WTC11 (cell line): ENCODE measurements at regions not wholly inside any gene's neighbourhood (a gene's known extent, or its start where the extent isn't known, plus 50 kb on each side); places are given as distances from the start of the nearest gene placed in this dataset.

Experiments
- ATAC-seq: fragments of 200-7000 bp; cut with Tn5 transposase; 2 replicates; pipeline ENCODE4 v1.10.0; 2021; ENCODE audit warnings: mild to moderate bottlenecking, moderate library complexity
- CTCF ChIA-PET: fragments of 300-600 bp; sonication (Branson Sonifier 250); formaldehyde crosslinking; loops from one replicate; lab custom pipeline; 2021; ENCODE audit warnings: antibody characterized with exemption; lab: Charles Lee
- POLR2A ChIA-PET: fragments of 350-600 bp; sonication (Branson Sonifier 250); formaldehyde crosslinking; loops from one replicate; lab custom pipeline; 2021; ENCODE audit warnings: antibody characterized with exemption; lab: Charles Lee
- DNase-seq: peaks from one replicate; pipeline ENCODE4 v3.0.0; 2021; ENCODE audit warnings: low spot score
- H3K27ac Mint-ChIP-seq: 2 replicates; pipeline ENCODE4 v1.8.0; 2021; ENCODE audit warnings: mixed read lengths
- H3K27me3 Mint-ChIP-seq: 2 replicates; pipeline ENCODE4 v1.8.0; 2021; ENCODE audit warnings: low read depth, mild to moderate bottlenecking, moderate library complexity, mixed read lengths
- H3K36me3 Mint-ChIP-seq: 2 replicates; pipeline ENCODE4 v1.8.0; 2021; ENCODE audit warnings: mixed read lengths
- H3K4me1 Mint-ChIP-seq: 2 replicates; pipeline ENCODE4 v1.8.0; 2022; ENCODE audit warnings: mixed read lengths
- H3K4me3 Mint-ChIP-seq: 2 replicates; pipeline ENCODE4 v1.8.0; 2021; ENCODE audit warnings: mild to moderate bottlenecking, moderate library complexity, mixed read lengths
- H3K9me3 Mint-ChIP-seq: 2 replicates; pipeline ENCODE4 v1.8.0; 2021; ENCODE audit warnings: mixed read lengths
- ATF1 ChIP-seq: sonication (generic); formaldehyde crosslinking; IDR thresholded peaks from 2 replicates; pipeline ENCODE4 v1.8.1; 2023; ENCODE audit warnings: mild to moderate bottlenecking, moderate library complexity, missing genetic modification reagents
- ETV6 ChIP-seq: sonication (generic); formaldehyde crosslinking; IDR thresholded peaks from 2 replicates; pipeline ENCODE4 v1.8.1; 2022; ENCODE audit warnings: mild to moderate bottlenecking, missing genetic modification reagents
- FOXJ3 ChIP-seq: sonication (generic); formaldehyde crosslinking; IDR thresholded peaks from 2 replicates; pipeline ENCODE4 v1.9.0; 2021; ENCODE audit warnings: missing genetic modification reagents, mild to moderate bottlenecking, borderline replicate concordance
- GRHL2 ChIP-seq: fragments of 250-450 bp; sonication (Bioruptor Pico); IDR thresholded peaks from 2 replicates; pipeline ENCODE4 v1.8.0; 2022; ENCODE audit warnings: mild to moderate bottlenecking, moderate library complexity; ENCODE audit not compliant: insufficient replicate concordance, severe bottlenecking
- MXD4 ChIP-seq: fragments of 250-450 bp; sonication (Bioruptor Pico); IDR thresholded peaks from 2 replicates; pipeline ENCODE4 v1.8.0; 2021; ENCODE audit warnings: mild to moderate bottlenecking, moderate library complexity, borderline replicate concordance
- MYBL2 ChIP-seq: sonication (generic); formaldehyde crosslinking; IDR thresholded peaks from 2 replicates; pipeline ENCODE4 v1.8.1; 2023; ENCODE audit warnings: mild to moderate bottlenecking, moderate library complexity, missing genetic modification reagents
- NFE2L1 ChIP-seq: sonication (generic); formaldehyde crosslinking; IDR thresholded peaks from 2 replicates; pipeline ENCODE4 v1.8.1; 2023; ENCODE audit warnings: missing genetic modification reagents
- NR3C1 ChIP-seq: sonication (generic); formaldehyde crosslinking; conservative IDR thresholded peaks from 2 replicates; pipeline ENCODE4 v1.8.1; 2023; ENCODE audit warnings: low read depth, mild to moderate bottlenecking, missing genetic modification reagents
- RELA ChIP-seq: sonication (generic); formaldehyde crosslinking; IDR thresholded peaks from 2 replicates; pipeline ENCODE4 v1.8.1; 2022; ENCODE audit warnings: missing genetic modification reagents, mild to moderate bottlenecking, borderline replicate concordance
- RORB ChIP-seq: fragments of 250-450 bp; sonication (Bioruptor Pico); IDR thresholded peaks from 2 replicates; pipeline ENCODE4 v1.9.0; 2021; ENCODE audit warnings: mild to moderate bottlenecking
- SMAD3 ChIP-seq: sonication (generic); formaldehyde crosslinking; IDR thresholded peaks from 2 replicates; pipeline ENCODE4 v1.8.0; 2022; ENCODE audit warnings: missing genetic modification reagents, mild to moderate bottlenecking, borderline replicate concordance
- ZNF219 ChIP-seq: sonication (generic); formaldehyde crosslinking; IDR thresholded peaks from 2 replicates; pipeline ENCODE4 v1.8.0; 2023; ENCODE audit warnings: missing genetic modification reagents, mild to moderate bottlenecking, borderline replicate concordance
- ZNF317 ChIP-seq: sonication (generic); formaldehyde crosslinking; IDR thresholded peaks from 2 replicates; pipeline ENCODE4 v1.8.1; 2023; ENCODE audit warnings: low read depth, mild to moderate bottlenecking, moderate library complexity, missing genetic modification reagents, borderline replicate concordance
- ZNF416 ChIP-seq: fragments of 250-450 bp; sonication (Bioruptor Pico); IDR thresholded peaks from 2 replicates; pipeline ENCODE4 v1.9.0; 2021; ENCODE audit warnings: mild to moderate bottlenecking, inconsistent platforms
- TF ChIP-seq, protein P1 (sequence below): sonication (generic); formaldehyde crosslinking; IDR thresholded peaks from 2 replicates; pipeline ENCODE4 v1.8.1; 2023; ENCODE audit warnings: mild to moderate bottlenecking, moderate library complexity, missing genetic modification reagents
- TF ChIP-seq, protein P2 (sequence below): sonication (generic); formaldehyde crosslinking; IDR thresholded peaks from 2 replicates; pipeline ENCODE4 v1.8.0; 2022; ENCODE audit warnings: mild to moderate bottlenecking, missing genetic modification reagents
- TF ChIP-seq, protein P3 (sequence below): sonication (generic); formaldehyde crosslinking; IDR thresholded peaks from 2 replicates; pipeline ENCODE4 v1.8.0; 2023; ENCODE audit warnings: missing genetic modification reagents, mild to moderate bottlenecking, borderline replicate concordance
- TF ChIP-seq, protein P4 (sequence below): sonication (generic); formaldehyde crosslinking; IDR thresholded peaks from 2 replicates; pipeline ENCODE4 v1.8.0; 2023; ENCODE audit warnings: missing genetic modification reagents
- TF ChIP-seq, protein P5 (sequence below): fragments of 250-450 bp; sonication (Bioruptor Pico); IDR thresholded peaks from 2 replicates; pipeline ENCODE4 v2.1.2; 2022; ENCODE audit warnings: mild to moderate bottlenecking, moderate library complexity
- TF ChIP-seq, protein P6 (sequence below): sonication (generic); formaldehyde crosslinking; IDR thresholded peaks from 2 replicates; pipeline ENCODE4 v1.8.0; 2023; ENCODE audit warnings: mild to moderate bottlenecking, missing genetic modification reagents

DNA sequence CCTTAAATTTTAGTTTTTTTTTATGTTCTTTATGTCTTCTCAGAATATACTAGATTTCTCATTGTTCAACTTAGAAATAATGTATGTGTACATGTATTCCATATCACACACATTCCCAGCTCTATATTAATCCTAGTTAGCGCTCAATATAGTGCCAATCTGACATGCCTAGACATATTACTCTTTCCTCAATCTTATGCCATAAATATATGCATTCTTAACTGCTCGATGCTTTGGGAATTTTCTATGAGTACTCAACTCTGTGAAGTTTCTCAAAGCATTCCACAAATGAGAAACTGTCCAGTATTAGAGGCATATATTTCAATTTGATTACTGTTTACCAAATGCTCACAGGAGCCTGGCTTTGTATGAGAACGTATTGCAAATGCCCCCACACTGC is 231.2 kb upstream of the VEGFC start (continued):
- TF ChIP-seq NR3C1 (CRISPR knock-in tag) (no peak), SMAD3 (no peak)

DNA sequence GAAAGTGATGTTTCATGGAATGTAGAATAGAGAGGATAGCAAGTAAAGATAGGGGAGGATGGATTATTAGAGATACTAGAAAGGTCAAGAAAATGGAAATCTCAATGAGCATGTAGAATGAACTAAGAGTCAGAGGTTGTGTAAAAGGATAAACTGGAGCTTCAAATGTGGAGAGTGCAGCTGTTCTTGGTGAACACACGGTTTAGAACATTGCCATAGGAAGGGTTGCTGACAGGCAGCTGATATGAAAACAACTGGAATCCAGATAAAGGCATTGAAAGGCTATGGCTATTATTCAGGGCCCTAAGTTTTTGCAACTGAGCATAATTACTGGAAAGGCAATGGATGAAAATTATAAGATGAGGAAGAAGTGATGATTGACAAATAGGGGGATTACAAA is 239.6 kb upstream of the VEGFC start:
- ChIA-PET POLR2A (no interaction called here), CTCF (interaction anchor here (1.1 to 2.2 kb wide), 3 partner anchors 8 to 18 kb away, joined by 3 to 22 read pairs (median 4); no protein-coding TSS in a partner anchor)
- no peak for DNase-seq
- H3K4me3 Mint-ChIP-seq, result no peak overlapping the region
- no peak for ATAC-seq
- TF ChIP-seq MXD4, result no peak
- no peak for TF ChIP-seq ZNF416
- TF ChIP-seq, protein P1, sequence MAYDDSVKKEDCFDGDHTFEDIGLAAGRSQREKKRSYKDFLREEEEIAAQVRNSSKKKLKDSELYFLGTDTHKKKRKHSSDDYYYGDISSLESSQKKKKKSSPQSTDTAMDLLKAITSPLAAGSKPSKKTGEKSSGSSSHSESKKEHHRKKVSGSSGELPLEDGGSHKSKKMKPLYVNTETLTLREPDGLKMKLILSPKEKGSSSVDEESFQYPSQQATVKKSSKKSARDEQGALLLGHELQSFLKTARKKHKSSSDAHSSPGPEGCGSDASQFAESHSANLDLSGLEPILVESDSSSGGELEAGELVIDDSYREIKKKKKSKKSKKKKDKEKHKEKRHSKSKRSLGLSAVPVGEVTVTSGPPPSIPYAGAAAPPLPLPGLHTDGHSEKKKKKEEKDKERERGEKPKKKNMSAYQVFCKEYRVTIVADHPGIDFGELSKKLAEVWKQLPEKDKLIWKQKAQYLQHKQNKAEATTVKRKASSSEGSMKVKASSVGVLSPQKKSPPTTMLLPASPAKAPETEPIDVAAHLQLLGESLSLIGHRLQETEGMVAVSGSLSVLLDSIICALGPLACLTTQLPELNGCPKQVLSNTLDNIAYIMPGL (CRISPR knock-in tag), result no peak
- TF ChIP-seq, protein P2, sequence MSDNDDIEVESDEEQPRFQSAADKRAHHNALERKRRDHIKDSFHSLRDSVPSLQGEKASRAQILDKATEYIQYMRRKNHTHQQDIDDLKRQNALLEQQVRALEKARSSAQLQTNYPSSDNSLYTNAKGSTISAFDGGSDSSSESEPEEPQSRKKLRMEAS (CRISPR knock-in tag), result no peak
- no peak for TF ChIP-seq GRHL2 (CRISPR knock-in tag)
- no peak for TF ChIP-seq SMAD3
- TF ChIP-seq, protein P3, sequence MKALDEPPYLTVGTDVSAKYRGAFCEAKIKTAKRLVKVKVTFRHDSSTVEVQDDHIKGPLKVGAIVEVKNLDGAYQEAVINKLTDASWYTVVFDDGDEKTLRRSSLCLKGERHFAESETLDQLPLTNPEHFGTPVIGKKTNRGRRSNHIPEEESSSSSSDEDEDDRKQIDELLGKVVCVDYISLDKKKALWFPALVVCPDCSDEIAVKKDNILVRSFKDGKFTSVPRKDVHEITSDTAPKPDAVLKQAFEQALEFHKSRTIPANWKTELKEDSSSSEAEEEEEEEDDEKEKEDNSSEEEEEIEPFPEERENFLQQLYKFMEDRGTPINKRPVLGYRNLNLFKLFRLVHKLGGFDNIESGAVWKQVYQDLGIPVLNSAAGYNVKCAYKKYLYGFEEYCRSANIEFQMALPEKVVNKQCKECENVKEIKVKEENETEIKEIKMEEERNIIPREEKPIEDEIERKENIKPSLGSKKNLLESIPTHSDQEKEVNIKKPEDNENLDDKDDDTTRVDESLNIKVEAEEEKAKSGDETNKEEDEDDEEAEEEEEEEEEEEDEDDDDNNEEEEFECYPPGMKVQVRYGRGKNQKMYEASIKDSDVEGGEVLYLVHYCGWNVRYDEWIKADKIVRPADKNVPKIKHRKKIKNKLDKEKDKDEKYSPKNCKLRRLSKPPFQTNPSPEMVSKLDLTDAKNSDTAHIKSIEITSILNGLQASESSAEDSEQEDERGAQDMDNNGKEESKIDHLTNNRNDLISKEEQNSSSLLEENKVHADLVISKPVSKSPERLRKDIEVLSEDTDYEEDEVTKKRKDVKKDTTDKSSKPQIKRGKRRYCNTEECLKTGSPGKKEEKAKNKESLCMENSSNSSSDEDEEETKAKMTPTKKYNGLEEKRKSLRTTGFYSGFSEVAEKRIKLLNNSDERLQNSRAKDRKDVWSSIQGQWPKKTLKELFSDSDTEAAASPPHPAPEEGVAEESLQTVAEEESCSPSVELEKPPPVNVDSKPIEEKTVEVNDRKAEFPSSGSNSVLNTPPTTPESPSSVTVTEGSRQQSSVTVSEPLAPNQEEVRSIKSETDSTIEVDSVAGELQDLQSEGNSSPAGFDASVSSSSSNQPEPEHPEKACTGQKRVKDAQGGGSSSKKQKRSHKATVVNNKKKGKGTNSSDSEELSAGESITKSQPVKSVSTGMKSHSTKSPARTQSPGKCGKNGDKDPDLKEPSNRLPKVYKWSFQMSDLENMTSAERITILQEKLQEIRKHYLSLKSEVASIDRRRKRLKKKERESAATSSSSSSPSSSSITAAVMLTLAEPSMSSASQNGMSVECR (CRISPR knock-in tag), result no peak
- no peak for TF ChIP-seq RELA (CRISPR knock-in tag)
- TF ChIP-seq ZNF317 (CRISPR knock-in tag), result no peak
- no peak for TF ChIP-seq ETV6 (CRISPR knock-in tag)
- no peak for TF ChIP-seq FOXJ3 (CRISPR knock-in tag)
- TF ChIP-seq ZNF219 (CRISPR knock-in tag), result no peak
- TF ChIP-seq, protein P4, sequence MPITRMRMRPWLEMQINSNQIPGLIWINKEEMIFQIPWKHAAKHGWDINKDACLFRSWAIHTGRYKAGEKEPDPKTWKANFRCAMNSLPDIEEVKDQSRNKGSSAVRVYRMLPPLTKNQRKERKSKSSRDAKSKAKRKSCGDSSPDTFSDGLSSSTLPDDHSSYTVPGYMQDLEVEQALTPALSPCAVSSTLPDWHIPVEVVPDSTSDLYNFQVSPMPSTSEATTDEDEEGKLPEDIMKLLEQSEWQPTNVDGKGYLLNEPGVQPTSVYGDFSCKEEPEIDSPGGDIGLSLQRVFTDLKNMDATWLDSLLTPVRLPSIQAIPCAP (CRISPR knock-in tag), result no peak
- TF ChIP-seq, protein P5, sequence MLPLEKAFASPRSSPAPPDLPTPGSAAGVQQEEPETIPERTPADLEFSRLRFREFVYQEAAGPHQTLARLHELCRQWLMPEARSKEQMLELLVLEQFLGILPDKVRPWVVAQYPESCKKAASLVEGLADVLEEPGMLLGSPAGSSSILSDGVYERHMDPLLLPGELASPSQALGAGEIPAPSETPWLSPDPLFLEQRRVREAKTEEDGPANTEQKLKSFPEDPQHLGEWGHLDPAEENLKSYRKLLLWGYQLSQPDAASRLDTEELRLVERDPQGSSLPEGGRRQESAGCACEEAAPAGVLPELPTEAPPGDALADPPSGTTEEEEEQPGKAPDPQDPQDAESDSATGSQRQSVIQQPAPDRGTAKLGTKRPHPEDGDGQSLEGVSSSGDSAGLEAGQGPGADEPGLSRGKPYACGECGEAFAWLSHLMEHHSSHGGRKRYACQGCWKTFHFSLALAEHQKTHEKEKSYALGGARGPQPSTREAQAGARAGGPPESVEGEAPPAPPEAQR (CRISPR knock-in tag), result no peak
- TF ChIP-seq ATF1 (CRISPR knock-in tag), result no peak
- TF ChIP-seq, protein P6, sequence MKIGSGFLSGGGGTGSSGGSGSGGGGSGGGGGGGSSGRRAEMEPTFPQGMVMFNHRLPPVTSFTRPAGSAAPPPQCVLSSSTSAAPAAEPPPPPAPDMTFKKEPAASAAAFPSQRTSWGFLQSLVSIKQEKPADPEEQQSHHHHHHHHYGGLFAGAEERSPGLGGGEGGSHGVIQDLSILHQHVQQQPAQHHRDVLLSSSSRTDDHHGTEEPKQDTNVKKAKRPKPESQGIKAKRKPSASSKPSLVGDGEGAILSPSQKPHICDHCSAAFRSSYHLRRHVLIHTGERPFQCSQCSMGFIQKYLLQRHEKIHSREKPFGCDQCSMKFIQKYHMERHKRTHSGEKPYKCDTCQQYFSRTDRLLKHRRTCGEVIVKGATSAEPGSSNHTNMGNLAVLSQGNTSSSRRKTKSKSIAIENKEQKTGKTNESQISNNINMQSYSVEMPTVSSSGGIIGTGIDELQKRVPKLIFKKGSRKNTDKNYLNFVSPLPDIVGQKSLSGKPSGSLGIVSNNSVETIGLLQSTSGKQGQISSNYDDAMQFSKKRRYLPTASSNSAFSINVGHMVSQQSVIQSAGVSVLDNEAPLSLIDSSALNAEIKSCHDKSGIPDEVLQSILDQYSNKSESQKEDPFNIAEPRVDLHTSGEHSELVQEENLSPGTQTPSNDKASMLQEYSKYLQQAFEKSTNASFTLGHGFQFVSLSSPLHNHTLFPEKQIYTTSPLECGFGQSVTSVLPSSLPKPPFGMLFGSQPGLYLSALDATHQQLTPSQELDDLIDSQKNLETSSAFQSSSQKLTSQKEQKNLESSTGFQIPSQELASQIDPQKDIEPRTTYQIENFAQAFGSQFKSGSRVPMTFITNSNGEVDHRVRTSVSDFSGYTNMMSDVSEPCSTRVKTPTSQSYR (CRISPR knock-in tag), result no peak
- no peak for TF ChIP-seq MYBL2
- TF ChIP-seq RORB (CRISPR knock-in tag), result no peak
- TF ChIP-seq NFE2L1 (CRISPR knock-in tag), result no peak
- no peaks in the 10 kb centered on the region for H3K9me3 Mint-ChIP-seq
- no peaks in the 10 kb centered on the region for H3K4me1 Mint-ChIP-seq
- H3K27ac Mint-ChIP-seq, result no peak overlapping the region
- H3K27me3 Mint-ChIP-seq, result no peaks in the 10 kb centered on the region
- H3K36me3 Mint-ChIP-seq, result no peaks in the 10 kb centered on the region
